CD1c-positive myeloid dendritic cell (primary cell): ENCODE measurements at regions not wholly inside any gene's neighbourhood (a gene's known extent, or its start where the extent isn't known, plus 50 kb on each side); places are given as distances from the start of the nearest gene placed in this dataset.
"Not testable (repeated sequence)": the region's sequence is repeated elsewhere in the genome, so short reads cannot be mapped to it uniquely, and the experiment has no call there.

Source experiments
- DNase-seq: peaks from one replicate; pipeline ENCODE4 v3.0.0-alpha.2; 2016; ENCODE audit errors: extremely low spot score

GRCh38 chr12:38159591-38160317 lies 156.8 kb upstream of the ALG10B start:
- DNase-seq, result no peak

- DNase-seq, result no peak
These were observed 156.1 kb upstream of the ALG10B start for GRCh38 chr12:38160318-38161122.

GRCh38 chr12:38161123-38162000 lies 155.2 kb upstream of the ALG10B start:
- DNase-seq, result no peak

GRCh38 chr12:38162013-38162412 lies 154.6 kb upstream of the ALG10B start:
- no peak for DNase-seq

GRCh38 chr12:38162708-38163441 lies 153.7 kb upstream of the ALG10B start:
- DNase-seq, result no peak

- DNase-seq, result no peak
These were observed 153.2 kb upstream of the ALG10B start for GRCh38 chr12:38163442-38163801.

GRCh38 chr12:38166225-38166624 lies 150.3 kb upstream of the ALG10B start:
- no peak for DNase-seq

- no peak for DNase-seq
These were observed 141.0 kb upstream of the ALG10B start for GRCh38 chr12:38175538-38175937.

GRCh38 chr12:38183617-38184016 lies 133.0 kb upstream of the ALG10B start:
- DNase-seq, result not testable (repeated sequence)

- DNase-seq, result not testable (repeated sequence)
These were observed 119.3 kb upstream of the ALG10B start for GRCh38 chr12:38197286-38197685.

- no peak for DNase-seq
These were observed 114.9 kb upstream of the ALG10B start for GRCh38 chr12:38201461-38202276.

- no peak for DNase-seq
These were observed 111.7 kb upstream of the ALG10B start for GRCh38 chr12:38204831-38205230.

- no peak for DNase-seq
These were observed 94.6 kb upstream of the ALG10B start for GRCh38 chr12:38222011-38222410.

- DNase-seq, result not testable (repeated sequence)
These were observed 78.2 kb upstream of the ALG10B start for GRCh38 chr12:38238328-38238727.

GRCh38 chr12:38253778-38254177 lies 62.8 kb upstream of the ALG10B start:
- DNase-seq, result no peak

- DNase-seq, result no peak
These were observed 58.2 kb upstream of the ALG10B start for GRCh38 chr12:38258411-38258810.
